ENCODE measurements at regions not wholly inside any gene's neighbourhood (a gene's known extent, or its start where the extent isn't known, plus 50 kb on each side); places are given as distances from the start of the nearest gene placed in this dataset.

DNA sequence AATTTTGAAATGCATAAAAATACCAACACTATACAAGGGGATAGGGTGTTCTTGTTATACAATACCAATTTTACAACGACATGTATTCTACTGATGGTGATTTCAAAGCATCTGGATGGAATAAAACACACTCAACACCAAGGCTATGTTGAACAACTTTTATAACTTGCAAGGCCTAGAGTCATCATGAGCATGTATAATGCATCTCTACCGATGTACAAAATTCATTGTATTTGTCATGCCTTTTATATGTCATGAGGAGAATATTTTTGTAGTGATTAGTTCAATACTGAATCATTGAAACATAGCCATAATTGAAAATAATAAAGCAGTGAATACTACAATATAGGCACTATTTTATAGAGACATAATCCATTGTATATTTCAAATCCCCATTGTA lies 160.2 kb downstream of the ETV1 start:
- TF ChIP-seq, protein P1, sequence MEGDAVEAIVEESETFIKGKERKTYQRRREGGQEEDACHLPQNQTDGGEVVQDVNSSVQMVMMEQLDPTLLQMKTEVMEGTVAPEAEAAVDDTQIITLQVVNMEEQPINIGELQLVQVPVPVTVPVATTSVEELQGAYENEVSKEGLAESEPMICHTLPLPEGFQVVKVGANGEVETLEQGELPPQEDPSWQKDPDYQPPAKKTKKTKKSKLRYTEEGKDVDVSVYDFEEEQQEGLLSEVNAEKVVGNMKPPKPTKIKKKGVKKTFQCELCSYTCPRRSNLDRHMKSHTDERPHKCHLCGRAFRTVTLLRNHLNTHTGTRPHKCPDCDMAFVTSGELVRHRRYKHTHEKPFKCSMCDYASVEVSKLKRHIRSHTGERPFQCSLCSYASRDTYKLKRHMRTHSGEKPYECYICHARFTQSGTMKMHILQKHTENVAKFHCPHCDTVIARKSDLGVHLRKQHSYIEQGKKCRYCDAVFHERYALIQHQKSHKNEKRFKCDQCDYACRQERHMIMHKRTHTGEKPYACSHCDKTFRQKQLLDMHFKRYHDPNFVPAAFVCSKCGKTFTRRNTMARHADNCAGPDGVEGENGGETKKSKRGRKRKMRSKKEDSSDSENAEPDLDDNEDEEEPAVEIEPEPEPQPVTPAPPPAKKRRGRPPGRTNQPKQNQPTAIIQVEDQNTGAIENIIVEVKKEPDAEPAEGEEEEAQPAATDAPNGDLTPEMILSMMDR (conservative IDR thresholded peaks at IDR 0.05 in 1 of 2, IDR thresholded peaks at IDR 0.05 in 1 of 2; ENCODE audit: extremely low read depth in 1 of 2, insufficient read depth in 1 of 2, low read depth in 1 of 2, low read length in 2 of 2), result no peak
- no peak for TF ChIP-seq EZH2 (IDR thresholded peaks at IDR 0.05; ENCODE audit: borderline replicate concordance, low read length)
